Caco-2 (cell line): ENCODE measurements at regions not wholly inside any gene's neighbourhood (a gene's known extent, or its start where the extent isn't known, plus 50 kb on each side); places are given as distances from the start of the nearest gene placed in this dataset.
"Not testable (repeated sequence)": the region's sequence is repeated elsewhere in the genome, so short reads cannot be mapped to it uniquely, and the experiment has no call there.

Experiments used
- BruUV-seq: library from RNA; stranded (reverse); fragments of 400-500 nt; replicated peaks from 2 replicates; lab custom pipeline; 2021; lab: Mats Ljungman, UMichigan
- CTCF ChIA-PET: fragments of 300-600 bp; sonication (Branson Sonifier 250); formaldehyde crosslinking; loops from one replicate; lab custom pipeline; 2022; ENCODE audit warnings: antibody characterized with exemption; lab: Charles Lee
- POLR2A ChIA-PET: fragments of 300-600 bp; sonication (Branson Sonifier 250); formaldehyde crosslinking; loops from one replicate; lab custom pipeline; 2022; ENCODE audit warnings: antibody characterized with exemption; lab: Charles Lee
- DNase-seq, 2 experiments: peaks; one replicate each; pipeline versions ENCODE4 v3.0.0 to v3.0.0-alpha.2; 2020 to 2022
- H3K27me3 ChIP-seq: replicated peaks from 2 replicates; pipeline ENCODE4 v1.6.0; 2011; ENCODE audit warnings: low read length; ENCODE audit not compliant: control insufficient read depth, insufficient read depth
- H3K36me3 ChIP-seq: 2 replicates; pipeline ENCODE4 v1.5.1; 2011; ENCODE audit warnings: low read length; ENCODE audit not compliant: control insufficient read depth, insufficient read depth
- H3K4me1 ChIP-seq: fragments of 250-450 bp; sonication (Bioruptor Pico); 2 replicates; pipeline ENCODE4 v1.5.1; 2020; ENCODE audit warnings: mild to moderate bottlenecking
- H3K4me3 ChIP-seq: 2 replicates; pipeline ENCODE4 v1.5.1; 2011; ENCODE audit warnings: low read depth, mild to moderate bottlenecking, control low read depth, low read length
- H3K9me3 ChIP-seq: fragments of 250-450 bp; sonication (Bioruptor Pico); 2 replicates; pipeline ENCODE4 v1.5.1; 2020; ENCODE audit warnings: mild to moderate bottlenecking, moderate library complexity
- H3K27ac Mint-ChIP-seq: one replicate; pipeline ENCODE4 v1.8.0; 2022; ENCODE audit warnings: mixed read lengths; ENCODE audit not compliant: unreplicated experiment
- H3K27me3 Mint-ChIP-seq: one replicate; pipeline ENCODE4 v1.8.0; 2022; ENCODE audit warnings: mixed read lengths; ENCODE audit not compliant: insufficient read depth, unreplicated experiment
- H3K36me3 Mint-ChIP-seq: one replicate; pipeline ENCODE4 v1.8.0; 2022; ENCODE audit warnings: mild to moderate bottlenecking, mixed read lengths; ENCODE audit not compliant: insufficient read depth, unreplicated experiment
- H3K4me1 Mint-ChIP-seq: one replicate; pipeline ENCODE4 v1.8.0; 2022; ENCODE audit warnings: low read depth, mixed read lengths; ENCODE audit not compliant: unreplicated experiment
- H3K4me3 Mint-ChIP-seq: one replicate; pipeline ENCODE4 v1.8.0; 2022; ENCODE audit warnings: mild to moderate bottlenecking, moderate library complexity, mixed read lengths; ENCODE audit not compliant: unreplicated experiment
- H3K9me3 Mint-ChIP-seq: one replicate; pipeline ENCODE4 v1.8.0; 2022; ENCODE audit warnings: mixed read lengths; ENCODE audit not compliant: unreplicated experiment
- CTCF ChIP-seq, 2 experiments: fragments of 200-600 bp in 1 of 2; IDR thresholded peaks; 1 replicate in 1 of 2; 2 replicates in 1 of 2; pipeline versions ENCODE4 v1.5.1 to v1.8.0; 2011 to 2022; ENCODE audit warnings: antibody characterized with exemption in 1 of 2, control low read depth in 1 of 2, inconsistent platforms in 1 of 2, low read depth in 1 of 2, low read length in 1 of 2, mild to moderate bottlenecking in 1 of 2, moderate library complexity in 1 of 2; ENCODE audit not compliant: insufficient read depth in 1 of 2, severe bottlenecking in 1 of 2, unreplicated experiment in 1 of 2
- intact Hi-C: fragments of 100-400 bp; cut with micrococcal nuclease; formaldehyde crosslinking; loops from one replicate; pipeline ENCODE4 v1.10.0; 2022; ENCODE audit not compliant: unreplicated experiment

- H3K4me1 ChIP-seq: peaks cover 23% of the 10 kb centered on the region
- H3K27me3 Mint-ChIP-seq: no peaks in the 10 kb centered on the region
- H3K4me1 Mint-ChIP-seq: peaks cover 13% of the 10 kb centered on the region
- H3K9me3 ChIP-seq: no peaks in the 10 kb centered on the region
- H3K27me3 ChIP-seq: no peaks in the 10 kb centered on the region
- no peak for DNase-seq
- no peak overlapping the region for H3K4me3 Mint-ChIP-seq
- ChIA-PET POLR2A (no interaction called here), CTCF (no interaction called here)
- H3K36me3 ChIP-seq: no peaks in the 10 kb centered on the region
- H3K27ac Mint-ChIP-seq: no peak overlapping the region
- no TSS peak for BruUV-seq
- no peaks in the 10 kb centered on the region for H3K9me3 Mint-ChIP-seq
- H3K4me3 ChIP-seq: no peak overlapping the region
- TF ChIP-seq CTCF (IDR thresholded peaks at IDR 0.05; ENCODE audit: insufficient read depth in 1 of 2, low read depth in 1 of 2, low read length in 1 of 2, severe bottlenecking in 1 of 2, unreplicated experiment in 1 of 2): no peak
- H3K36me3 Mint-ChIP-seq: peaks cover 5% of the 10 kb centered on the region
- intact Hi-C loops: no loop called here
Observed at GRCh38 chr4:40681600-40681999, 51.9 kb upstream of the RBM47 start.

- peaks cover 23% of the 10 kb centered on the region for H3K4me1 ChIP-seq
- no TSS peak for BruUV-seq
- Mint-ChIP-seq H3K9me3 (no peaks in the 10 kb centered on the region), H3K27ac (no peak overlapping the region), H3K27me3 (no peaks in the 10 kb centered on the region), H3K4me1 (peaks cover 10% of the 10 kb centered on the region), H3K36me3 (peaks cover 5% of the 10 kb centered on the region), H3K4me3 (no peak overlapping the region)
- POLR2A ChIA-PET: no interaction called here
- no peak overlapping the region for H3K4me3 ChIP-seq
- CTCF ChIA-PET: no interaction called here
- TF ChIP-seq CTCF (IDR thresholded peaks at IDR 0.05; ENCODE audit: insufficient read depth in 1 of 2, low read depth in 1 of 2, low read length in 1 of 2, severe bottlenecking in 1 of 2, unreplicated experiment in 1 of 2): no peak
- intact Hi-C loops: no loop called here
- H3K36me3 ChIP-seq: no peaks in the 10 kb centered on the region
- no peak for DNase-seq
- H3K27me3 ChIP-seq: no peaks in the 10 kb centered on the region
- no peaks in the 10 kb centered on the region for H3K9me3 ChIP-seq
Observed at GRCh38 chr4:40682290-40683101, 52.8 kb upstream of the RBM47 start.

- H3K27me3 ChIP-seq, BruUV-seq, H3K36me3 Mint-ChIP-seq, DNase-seq, H3K36me3 ChIP-seq, POLR2A ChIA-PET, H3K9me3 ChIP-seq, H3K4me3 Mint-ChIP-seq, H3K27ac Mint-ChIP-seq, CTCF ChIA-PET, intact Hi-C loops, H3K9me3 Mint-ChIP-seq, H3K27me3 Mint-ChIP-seq, H3K4me3 ChIP-seq: not testable (repeated sequence)
- H3K4me1 ChIP-seq: peaks cover 26% of the 10 kb centered on the region
- H3K4me1 Mint-ChIP-seq: peaks cover 10% of the 10 kb centered on the region
Observed at GRCh38 chr4:40683536-40684145, 54.0 kb upstream of the RBM47 start.
